Heart left ventricle (tissue), 16 donors: ENCODE measurements at regions not wholly inside any gene's neighbourhood (a gene's known extent, or its start where the extent isn't known, plus 50 kb on each side); places are given as distances from the start of the nearest gene placed in this dataset.

ENCODE experiments used
- ATAC-seq, 4 donors: fragments of 200-7000 bp; cut with Tn5 transposase; one replicate each; pipeline ENCODE4 v1.9.1; 2020 to 2022; ENCODE audit warnings: moderate library complexity in 4 of 4, mild to moderate bottlenecking in 3 of 4, moderate number of reproducible peaks in 1 of 4
- DNase-seq, 5 donors: peaks; one replicate each; pipeline ENCODE4 v3.0.0-alpha.2; 2020
- H3K27ac ChIP-seq, 12 donors: fragments of 200-600 bp; sonication (generic) in 4 of 12; one replicate each; pipeline versions ENCODE4 v1.5.0 to v1.8.0; 2016 to 2022; ENCODE audit warnings: mild to moderate bottlenecking in 2 of 12
- H3K27me3 ChIP-seq, 9 donors: fragments of 200-600 bp; sonication (generic) in 2 of 9; one replicate each; pipeline versions ENCODE4 v1.5.1 to v1.8.0; 2016 to 2022; ENCODE audit warnings: mild to moderate bottlenecking in 3 of 9
- H3K36me3 ChIP-seq, 9 donors: fragments of 200-600 bp; sonication (generic) in 2 of 9; one replicate each; pipeline versions ENCODE4 v1.5.0 to v1.8.0; 2018 to 2022; ENCODE audit warnings: mild to moderate bottlenecking in 2 of 9
- H3K4me1 ChIP-seq, 12 donors: fragments of 200-600 bp; sonication (generic) in 4 of 12; one replicate each; pipeline versions ENCODE4 v1.5.0 to v1.8.0; 2016 to 2022; ENCODE audit warnings: mild to moderate bottlenecking in 3 of 12
- H3K4me3 ChIP-seq, 12 donors: fragments of 200-600 bp; sonication (generic) in 4 of 12; one replicate each; pipeline versions ENCODE4 v1.5.0 to v1.8.0; 2017 to 2022; ENCODE audit warnings: mild to moderate bottlenecking in 9 of 12, moderate library complexity in 4 of 12
- H3K9me3 ChIP-seq, 12 donors: fragments of 200-600 bp; sonication (generic) in 4 of 12; one replicate each; pipeline versions ENCODE4 v1.5.0 to v1.8.0; 2016 to 2022; ENCODE audit warnings: mild to moderate bottlenecking in 1 of 12
- CTCF ChIP-seq, 12 donors: fragments of 200-600 bp; sonication (generic) in 4 of 12; IDR thresholded peaks; one replicate each; pipeline versions ENCODE4 v1.5.0 to v1.8.0; 2018 to 2022; ENCODE audit warnings: antibody characterized with exemption in 12 of 12, mild to moderate bottlenecking in 5 of 12
- POLR2A ChIP-seq, 2 donors: fragments of 450-650 bp; IDR thresholded peaks; one replicate each; pipeline ENCODE4 v1.6.1; 2017; ENCODE audit warnings: antibody characterized with exemption in 2 of 2, mild to moderate bottlenecking in 2 of 2, moderate library complexity in 2 of 2
- WGBS, 4 donors: extraction: QIAGEN DNeasy Blood & Tissue Kit in 2 of 4; methylation state at CpG; one replicate each; pipeline versions ENCODE4 v1.1.5 to v1.1.7; 2013 to 2018; 5-methylcytosine and 5-hydroxymethylcytosine counted together
- intact Hi-C, 10 donors: fragments of 100-400 bp; cut with DNase I; formaldehyde crosslinking; loops; one replicate each; pipeline versions ENCODE4 v1.11.1 to v1.14.2; 2022
- donor health status: ischemic (EF 13 %, LVEDD 7.1; RV severe dilation, severe dysfunction).
- donor health status: healthy with polysubstance abuse.
- donor health status: DM: no; HTN: yes; CAD: no.
- donor health status: DM: no; HTN: no; CAD: no.
- donor health status: ischemic (EF 25% LVEDD 6.9; RV normal size, moderate dysfunction).
- donor health status: ischemic (EF 25% LVEDD 5.7; RV mildly dilated, moderate dysfunction).
- donor health status: healthy.
- donor health status: DM: yes; HTN: yes; CAD: no.
- donor health status: ischemic (EF 35%, LVEDD 5.7; RV mildly dilated, moderate dysfunction).
- donor health status: nonischemic (EF 11% LVEDD 7.7; RV severe dilation, severe dysfunction).
- donor health status: DM: yes; HTN: yes; CAD: no.
- donor health status: PGD.
- donor health status: ischemic (EF 29% LVEDD 5.4; RV normal size, mild dysfunction).
- donor health status: nonischemic (EF 23%, LVEDD 6.1; RV moderate dilation, normal function).

GRCh38 chrX:15017491-15017890 lies 144.3 kb downstream of the MOSPD2 start:
- intact Hi-C loops: no loop called here
- ATAC-seq (no peak), DNase-seq (no peak)
- WGBS, 4 donors: 70 to 89% (median 77%) methylated on average over 3 of the region's 3 CpGs
- Histone ChIP-seq H3K27me3 (no peaks in the 10 kb centered on the region), H3K36me3 (no peaks in the 10 kb centered on the region), H3K4me1 (no peaks in the 10 kb centered on the region), H3K9me3 (no peaks in the 10 kb centered on the region), H3K4me3 (no peak overlapping the region), H3K27ac (no peak overlapping the region)
- TF ChIP-seq CTCF (IDR thresholded peaks at IDR 0.05) (no peak), POLR2A (IDR thresholded peaks at IDR 0.05) (no peak)

- ATAC-seq (no peak), DNase-seq (no peak)
- H3K9me3 ChIP-seq: no peaks in the 10 kb centered on the region
- H3K27ac ChIP-seq: no peak overlapping the region
- WGBS, 4 donors: 46 to 77% (median 68%) methylated on average over 1 of the region's 1 CpG
- no peaks in the 10 kb centered on the region for H3K4me1 ChIP-seq
- H3K36me3 ChIP-seq: no peaks in the 10 kb centered on the region
- H3K27me3 ChIP-seq: no peaks in the 10 kb centered on the region
- TF ChIP-seq POLR2A (IDR thresholded peaks at IDR 0.05) (no peak), CTCF (IDR thresholded peaks at IDR 0.05) (no peak)
- no peak overlapping the region for H3K4me3 ChIP-seq
- intact Hi-C loops: no loop called here
These were observed 142.8 kb downstream of the MOSPD2 start for GRCh38 chrX:15016051-15016450.

- intact Hi-C loops: no loop called here
- no peaks in the 10 kb centered on the region for H3K9me3 ChIP-seq
- H3K27me3 ChIP-seq: no peaks in the 10 kb centered on the region
- no peaks in the 10 kb centered on the region for H3K36me3 ChIP-seq
- no peak overlapping the region for H3K4me3 ChIP-seq
- no peak for ATAC-seq
- no peaks in the 10 kb centered on the region for H3K4me1 ChIP-seq
- H3K27ac ChIP-seq: no peak overlapping the region
- TF ChIP-seq POLR2A (IDR thresholded peaks at IDR 0.05): no peak
- TF ChIP-seq CTCF (IDR thresholded peaks at IDR 0.05): no peak
- DNase-seq: no peak
- 46 to 77% (median 55%) methylated on average over 2 of the region's 2 CpGs for WGBS, 4 donors
These were observed 141.1 kb downstream of the MOSPD2 start for GRCh38 chrX:15014281-15014680.

GRCh38 chrX:15013461-15013860 lies 140.2 kb downstream of the MOSPD2 start:
- TF ChIP-seq CTCF (IDR thresholded peaks at IDR 0.05) (no peak), POLR2A (IDR thresholded peaks at IDR 0.05) (no peak)
- ATAC-seq (no peak), DNase-seq (no peak)
- H3K36me3 ChIP-seq: no peaks in the 10 kb centered on the region
- H3K9me3 ChIP-seq: no peaks in the 10 kb centered on the region
- H3K27me3 ChIP-seq: no peaks in the 10 kb centered on the region
- intact Hi-C loops: no loop called here
- H3K27ac ChIP-seq: no peak overlapping the region
- WGBS, 4 donors: 21 to 50% (median 45%) methylated on average over 1 of the region's 1 CpG
- no peaks in the 10 kb centered on the region for H3K4me1 ChIP-seq
- H3K4me3 ChIP-seq: no peak overlapping the region
